ENCODE measurements at regions not wholly inside any gene's neighbourhood (a gene's known extent, or its start where the extent isn't known, plus 50 kb on each side); places are given as distances from the start of the nearest gene placed in this dataset.

- Histone ChIP-seq H2BK120ac (ENCODE audit: low read depth, low read length, poor library complexity, severe bottlenecking) (no peak overlapping the region), H3K4ac (ENCODE audit: low read depth, low read length) (no peak overlapping the region), H3K9ac (ENCODE audit: extremely low read depth, insufficient read length, low read length) (peak overlapping the region; percentile 12), H2BK20ac (ENCODE audit: low read depth, low read length, poor library complexity, severe bottlenecking) (no peak overlapping the region), H2BK15ac (ENCODE audit: low read depth, low read length) (no peak overlapping the region), H3K27me3 (ENCODE audit: insufficient read depth, low read length) (no peaks in the 10 kb centered on the region), H4K5ac (ENCODE audit: insufficient read length, low read depth, low read length) (no peak overlapping the region), H4K20me1 (ENCODE audit: control insufficient read depth, insufficient read depth, insufficient read length) (no peaks in the 10 kb centered on the region), H3K4me2 (ENCODE audit: insufficient read depth, insufficient read length, low read length) (peak overlapping the region; percentile 72), H3K18ac (ENCODE audit: insufficient read length, low read depth, low read length) (peak overlapping the region; percentile 43), H3K23ac (ENCODE audit: insufficient read length, low read depth, low read length) (no peak overlapping the region), H2BK12ac (ENCODE audit: insufficient read length, low read depth, low read length) (no peak overlapping the region), H3K14ac (ENCODE audit: insufficient read depth, low read length) (peak overlapping the region; percentile 87), H3K79me2 (ENCODE audit: insufficient read depth, low read length) (no peaks in the 10 kb centered on the region), H3K9me3 (ENCODE audit: control insufficient read depth, low read depth, low read length) (no peaks in the 10 kb centered on the region), H2BK5ac (ENCODE audit: insufficient read length, low read length) (no peak overlapping the region), H3K23me2 (ENCODE audit: insufficient read length, low read depth, low read length, poor library complexity, severe bottlenecking) (peaks cover 17% of the 10 kb centered on the region), H4K91ac (ENCODE audit: insufficient read length, low read depth, low read length) (no peak overlapping the region), H2AFZ (ENCODE audit: low read length) (no peak overlapping the region), H3K27ac (ENCODE audit: insufficient read length, low read depth, low read length) (peak overlapping the region; percentile 8), H3K79me1 (ENCODE audit: insufficient read depth, low read depth, low read length, poor library complexity, severe bottlenecking) (no peaks in the 10 kb centered on the region), H3K56ac (ENCODE audit: insufficient read length, low read depth, low read length) (no peak overlapping the region), H2AK5ac (ENCODE audit: insufficient read length, low read length) (no peak overlapping the region), H4K8ac (replicated peaks; ENCODE audit: insufficient read length, low read depth, low read length) (no peak overlapping the region), H3T11ph (ENCODE audit: low read length) (no peak overlapping the region), H3K4me1 (ENCODE audit: insufficient read depth, low read length) (no peaks in the 10 kb centered on the region; the same call in 1 of the 2 replicates)
- peak overlapping the region; percentile 90 to 97 (median 95); a peak in 3 of 7 replicates for H3K27ac Mint-ChIP-seq
- peaks cover 4 to 11% (median 6%) of the 10 kb centered on the region in 3 experiments; a peak in 5 of 7 replicates for H3K36me3 Mint-ChIP-seq (ENCODE audit: insufficient read depth in 1 of 3, low read depth in 3 of 3)
- DNase-seq, result peak; percentile 93
- H3K27me3 Mint-ChIP-seq (ENCODE audit: low read depth), result peaks cover 30% of the 10 kb centered on the region
- peaks cover 10 to 12% of the 10 kb centered on the region in 2 experiments for H3K9me3 Mint-ChIP-seq
- peak overlapping the region; percentile 63 to 87 for H3K4me3 Mint-ChIP-seq
- WGBS (ENCODE audit: extremely low coverage, insufficient read length, low lambda C conversion rate), result no CpG with 5 or more reads among the region's 76 CpGs
- peaks cover 15 to 17% of the 10 kb centered on the region in 2 experiments for H3K4me1 Mint-ChIP-seq
- TF ChIP-seq CTCF (conservative IDR thresholded peaks at IDR 0.05), result peak; percentile 32; the same call in 2 of the 3 replicates
Observed at GRCh38 chr9:121598167-121598964, 53.1 kb upstream of the DAB2IP start.
